ENCODE measurements at regions not wholly inside any gene's neighbourhood (a gene's known extent, or its start where the extent isn't known, plus 50 kb on each side); places are given as distances from the start of the nearest gene placed in this dataset.

DNA sequence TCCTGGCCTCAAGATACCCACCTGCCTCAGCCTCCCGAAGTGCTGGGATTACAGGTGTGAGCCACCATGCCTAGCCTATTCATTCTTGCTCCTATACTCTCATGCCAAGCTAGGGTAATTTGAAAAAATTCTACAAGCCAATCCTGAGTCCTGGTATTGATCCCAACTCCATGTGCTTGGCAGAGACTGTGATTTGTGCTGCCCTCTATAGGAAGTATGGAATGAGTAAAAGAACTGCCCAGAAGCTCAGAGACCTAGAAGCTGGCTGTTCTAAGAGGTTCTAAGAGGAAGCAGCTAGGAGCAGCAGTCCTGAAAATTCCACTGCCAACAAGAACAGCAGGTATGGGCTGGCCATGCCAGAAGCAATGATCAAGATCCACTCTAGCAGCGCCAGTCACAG is 402.5 kb downstream of the PCNX1 start:
- no peaks in the 10 kb centered on the region for H3K27me3 ChIP-seq (ENCODE audit: control insufficient read depth, insufficient read depth, low read length)
- DNase-seq (ENCODE audit: low read depth, low spot score): no peak
- no peak overlapping the region for H3K27ac ChIP-seq (ENCODE audit: low read length)
- no CpG with 5 or more reads among the region's 2 CpGs for WGBS (ENCODE audit: insufficient coverage, insufficient read length)
- H3K4me3 ChIP-seq (ENCODE audit: low read length): no peak overlapping the region
- no peaks in the 10 kb centered on the region for H3K9me3 ChIP-seq (ENCODE audit: control insufficient read depth, insufficient read depth, low read length)
- no peaks in the 10 kb centered on the region for H3K36me3 ChIP-seq (ENCODE audit: control insufficient read depth, insufficient read depth, low read length)
- peaks cover 2% of the 10 kb centered on the region; the same call in 1 of the 2 replicates for H3K4me1 ChIP-seq (ENCODE audit: control insufficient read depth, insufficient read depth, low read length)

GRCh38 chr14:71311061-71311460 is 403.8 kb downstream of the PCNX1 start:
- no CpG with 5 or more reads among the region's 10 CpGs for WGBS (ENCODE audit: insufficient coverage, insufficient read length)
- Histone ChIP-seq H3K27ac (ENCODE audit: low read length) (no peak overlapping the region), H3K4me3 (ENCODE audit: low read length) (no peak overlapping the region), H3K36me3 (ENCODE audit: control insufficient read depth, insufficient read depth, low read length) (no peaks in the 10 kb centered on the region), H3K27me3 (ENCODE audit: control insufficient read depth, insufficient read depth, low read length) (no peaks in the 10 kb centered on the region), H3K4me1 (ENCODE audit: control insufficient read depth, insufficient read depth, low read length) (peaks cover 2% of the 10 kb centered on the region; the same call in 1 of the 2 replicates), H3K9me3 (ENCODE audit: control insufficient read depth, insufficient read depth, low read length) (no peaks in the 10 kb centered on the region)
- no peak for DNase-seq (ENCODE audit: low read depth, low spot score)

DNA sequence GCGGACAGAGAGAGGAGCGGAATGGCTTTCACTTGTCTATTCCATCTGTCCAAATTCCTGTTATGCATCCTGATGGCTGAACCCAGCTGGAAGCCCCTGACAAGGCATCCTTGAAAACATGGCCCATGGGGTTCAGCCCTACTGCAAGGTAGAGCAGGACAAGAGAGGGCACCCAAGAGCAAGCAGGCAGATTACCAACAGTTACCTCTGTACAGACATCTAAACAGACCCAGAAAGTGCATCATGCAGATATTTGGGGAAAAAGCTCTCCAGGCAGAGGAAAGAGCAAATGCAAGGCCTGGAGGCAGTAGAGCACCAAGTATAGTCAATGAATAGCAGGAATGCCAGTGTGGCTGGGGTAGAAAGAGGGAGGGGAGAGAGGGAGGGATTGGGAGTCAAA is 407.5 kb downstream of the PCNX1 start:
- Histone ChIP-seq H3K36me3 (ENCODE audit: control insufficient read depth, insufficient read depth, low read length) (no peaks in the 10 kb centered on the region), H3K4me3 (ENCODE audit: low read length) (no peak overlapping the region), H3K27me3 (ENCODE audit: control insufficient read depth, insufficient read depth, low read length) (no peaks in the 10 kb centered on the region), H3K9me3 (ENCODE audit: control insufficient read depth, insufficient read depth, low read length) (no peaks in the 10 kb centered on the region), H3K27ac (ENCODE audit: low read length) (no peak overlapping the region), H3K4me1 (ENCODE audit: control insufficient read depth, insufficient read depth, low read length) (peaks cover 2% of the 10 kb centered on the region; the same call in 1 of the 2 replicates)
- DNase-seq (ENCODE audit: low read depth, low spot score): no peak
- WGBS (ENCODE audit: insufficient coverage, insufficient read length): no CpG with 5 or more reads among the region's 2 CpGs

GRCh38 chr14:71317385-71318096 is 410.3 kb downstream of the PCNX1 start:
- H3K4me3 ChIP-seq (ENCODE audit: low read length): no peak overlapping the region
- no peaks in the 10 kb centered on the region for H3K36me3 ChIP-seq (ENCODE audit: control insufficient read depth, insufficient read depth, low read length)
- no peak overlapping the region for H3K27ac ChIP-seq (ENCODE audit: low read length)
- WGBS (ENCODE audit: insufficient coverage, insufficient read length): no CpG with 5 or more reads among the region's 4 CpGs
- no peaks in the 10 kb centered on the region for H3K27me3 ChIP-seq (ENCODE audit: control insufficient read depth, insufficient read depth, low read length)
- H3K4me1 ChIP-seq (ENCODE audit: control insufficient read depth, insufficient read depth, low read length): peaks cover 2% of the 10 kb centered on the region; the same call in 1 of the 2 replicates
- no peaks in the 10 kb centered on the region for H3K9me3 ChIP-seq (ENCODE audit: control insufficient read depth, insufficient read depth, low read length)
- DNase-seq (ENCODE audit: low read depth, low spot score): no peak

- peaks cover 2% of the 10 kb centered on the region; the same call in 1 of the 2 replicates for H3K4me1 ChIP-seq (ENCODE audit: control insufficient read depth, insufficient read depth, low read length)
- H3K36me3 ChIP-seq (ENCODE audit: control insufficient read depth, insufficient read depth, low read length): no peaks in the 10 kb centered on the region
- no peaks in the 10 kb centered on the region for H3K27me3 ChIP-seq (ENCODE audit: control insufficient read depth, insufficient read depth, low read length)
- DNase-seq (ENCODE audit: low read depth, low spot score): no peak
- WGBS (ENCODE audit: insufficient coverage, insufficient read length): no CpG with 5 or more reads among the region's 2 CpGs
- H3K27ac ChIP-seq (ENCODE audit: low read length): no peak overlapping the region
- H3K4me3 ChIP-seq (ENCODE audit: low read length): no peak overlapping the region
- no peaks in the 10 kb centered on the region for H3K9me3 ChIP-seq (ENCODE audit: control insufficient read depth, insufficient read depth, low read length)
Measured at GRCh38 chr14:71318097-71318459, 410.8 kb downstream of the PCNX1 start.

GRCh38 chr14:71319666-71320065 is 412.4 kb downstream of the PCNX1 start:
- H3K4me1 ChIP-seq (ENCODE audit: control insufficient read depth, insufficient read depth, low read length): peaks cover 1% of the 10 kb centered on the region; the same call in 1 of the 2 replicates
- peak overlapping the region; percentile 78; the same call in 1 of the 2 replicates for H3K4me3 ChIP-seq (ENCODE audit: low read length)
- H3K36me3 ChIP-seq (ENCODE audit: control insufficient read depth, insufficient read depth, low read length): no peaks in the 10 kb centered on the region
- no peaks in the 10 kb centered on the region for H3K9me3 ChIP-seq (ENCODE audit: control insufficient read depth, insufficient read depth, low read length)
- no peak overlapping the region for H3K27ac ChIP-seq (ENCODE audit: low read length)
- H3K27me3 ChIP-seq (ENCODE audit: control insufficient read depth, insufficient read depth, low read length): no peaks in the 10 kb centered on the region
- no peak for DNase-seq (ENCODE audit: low read depth, low spot score)
- WGBS (ENCODE audit: insufficient coverage, insufficient read length): no CpG with 5 or more reads among the region's 5 CpGs

DNA sequence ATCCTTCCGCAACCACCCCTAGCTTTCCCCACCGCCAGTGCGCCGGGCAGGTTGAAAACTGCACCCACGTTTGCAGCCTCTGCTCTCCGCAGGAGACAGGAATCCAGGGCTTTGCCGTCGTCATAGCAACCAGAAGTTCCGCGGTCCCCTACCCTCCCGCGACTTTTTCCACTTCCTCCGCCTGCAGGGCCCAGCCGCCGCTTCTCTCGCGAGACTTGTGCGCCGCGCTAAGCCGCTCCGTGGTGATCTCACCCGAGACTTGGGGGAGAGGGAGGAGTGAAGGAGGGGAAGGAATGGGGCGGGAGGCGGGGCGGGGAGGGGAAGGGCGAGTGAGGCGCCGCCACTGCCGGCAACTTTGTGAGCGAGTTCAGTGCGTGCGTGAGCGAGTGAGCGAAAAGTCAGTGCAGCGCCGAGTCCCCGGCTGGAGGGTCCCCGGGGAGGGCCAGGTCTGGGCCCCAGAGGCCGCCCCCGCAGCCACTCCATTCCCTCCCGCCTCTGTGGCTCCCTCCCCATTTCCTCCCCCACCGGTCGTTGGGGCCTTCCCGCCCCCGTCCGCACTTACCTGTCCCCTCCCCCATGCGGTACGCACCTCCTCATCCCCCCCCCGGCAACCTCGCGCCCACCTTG is 413.0 kb downstream of the PCNX1 start, which contains the start of gene SIPA1L1:
TSS of gene SIPA1L1 (plus strand) at position 370 of the 627 bp plus-strand sequence.
- WGBS (ENCODE audit: insufficient coverage, insufficient read length): no CpG with 5 or more reads among the region's 52 CpGs
- Histone ChIP-seq H3K27ac (ENCODE audit: low read length) (no peak within 1 kb of the TSS), H3K4me1 (ENCODE audit: control insufficient read depth, insufficient read depth, low read length) (peaks cover 3% of the 10 kb centered on the region; the same call in 1 of the 2 replicates)

GRCh38 chr14:71320734-71321573 is 413.7 kb downstream of the PCNX1 start:
- H3K36me3 ChIP-seq (ENCODE audit: control insufficient read depth, insufficient read depth, low read length): no peaks in the 10 kb centered on the region
- no peaks in the 10 kb centered on the region for H3K9me3 ChIP-seq (ENCODE audit: control insufficient read depth, insufficient read depth, low read length)
- H3K4me1 ChIP-seq (ENCODE audit: control insufficient read depth, insufficient read depth, low read length): peaks cover 3% of the 10 kb centered on the region; the same call in 1 of the 2 replicates
- DNase-seq (ENCODE audit: low read depth, low spot score): no peak
- peak overlapping the region; percentile 78 for H3K4me3 ChIP-seq (ENCODE audit: low read length)
- no peaks in the 10 kb centered on the region for H3K27me3 ChIP-seq (ENCODE audit: control insufficient read depth, insufficient read depth, low read length)
- WGBS (ENCODE audit: insufficient coverage, insufficient read length): no CpG with 5 or more reads among the region's 96 CpGs
- H3K27ac ChIP-seq (ENCODE audit: low read length): no peak overlapping the region

More for the DNA sequence above, 413.0 kb downstream of the PCNX1 start, which contains the start of gene SIPA1L1:
- H3K36me3 ChIP-seq (ENCODE audit: control insufficient read depth, insufficient read depth, low read length): no peaks in the 10 kb centered on the region
- no peaks in the 10 kb centered on the region for H3K9me3 ChIP-seq (ENCODE audit: control insufficient read depth, insufficient read depth, low read length)
- DNase-seq (ENCODE audit: low read depth, low spot score): peak; percentile 95
- H3K27me3 ChIP-seq (ENCODE audit: control insufficient read depth, insufficient read depth, low read length): no peaks in the 10 kb centered on the region
- peak within 1 kb of the TSS; percentile 78 for H3K4me3 ChIP-seq (ENCODE audit: low read length)

- Histone ChIP-seq H3K4me1 (ENCODE audit: control insufficient read depth, insufficient read depth, low read length) (peaks cover 3% of the 10 kb centered on the region; the same call in 1 of the 2 replicates), H3K4me3 (ENCODE audit: low read length) (peak overlapping the region; percentile 78; the same call in 1 of the 2 replicates), H3K27ac (ENCODE audit: low read length) (no peak overlapping the region), H3K27me3 (ENCODE audit: control insufficient read depth, insufficient read depth, low read length) (no peaks in the 10 kb centered on the region), H3K36me3 (ENCODE audit: control insufficient read depth, insufficient read depth, low read length) (no peaks in the 10 kb centered on the region), H3K9me3 (ENCODE audit: control insufficient read depth, insufficient read depth, low read length) (no peaks in the 10 kb centered on the region)
- no peak for DNase-seq (ENCODE audit: low read depth, low spot score)
- WGBS (ENCODE audit: insufficient coverage, insufficient read length): no CpG with 5 or more reads among the region's 25 CpGs
Measured at GRCh38 chr14:71321574-71322315, 414.5 kb downstream of the PCNX1 start.
